GM19193 (cell line): ENCODE measurements at regions not wholly inside any gene's neighbourhood (a gene's known extent, or its start where the extent isn't known, plus 50 kb on each side); places are given as distances from the start of the nearest gene placed in this dataset.

Experiments
- POLR2A ChIP-seq: IDR thresholded peaks from 4 replicates; pipeline ENCODE4 v1.6.1; 2011; ENCODE audit not compliant: insufficient read depth, insufficient read length; ENCODE audit errors: extremely low read depth

- TF ChIP-seq POLR2A, result no peak
Observed at GRCh38 chr14:53842938-53843337, 113.7 kb downstream of the BMP4 start.

- TF ChIP-seq POLR2A, result no peak
Observed at GRCh38 chr14:53841109-53842099, 115.2 kb downstream of the BMP4 start.

- TF ChIP-seq POLR2A, result no peak
Observed at GRCh38 chr14:53840444-53840843, 116.2 kb downstream of the BMP4 start.

DNA sequence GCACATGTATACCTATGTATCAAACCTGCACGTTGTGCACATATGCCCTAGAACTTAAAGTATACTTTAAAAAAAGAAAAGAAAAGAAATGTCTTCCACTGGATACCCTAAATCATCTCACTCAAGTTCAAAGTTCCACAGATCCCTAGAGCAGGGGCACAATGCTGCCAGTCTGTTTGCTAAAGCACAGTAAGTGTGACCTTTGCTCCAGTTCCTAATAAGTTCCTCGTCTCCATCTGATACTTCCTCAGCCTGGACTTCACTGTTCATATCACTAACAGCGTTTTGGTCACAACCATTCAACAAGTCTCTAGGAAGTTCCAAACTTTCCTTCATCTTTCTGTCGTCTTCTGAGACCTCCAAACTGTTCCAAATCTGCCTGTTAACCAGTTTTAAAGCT, 118.3 kb downstream of the BMP4 start:
- TF ChIP-seq POLR2A, result no peak

- TF ChIP-seq POLR2A, result no peak
Observed at GRCh38 chr14:53836551-53836950, 120.1 kb downstream of the BMP4 start.

GRCh38 chr14:53828820-53829219, 127.8 kb downstream of the BMP4 start:
- no peak for TF ChIP-seq POLR2A

GRCh38 chr14:53824061-53824460, 132.6 kb downstream of the BMP4 start:
- TF ChIP-seq POLR2A, result no peak

DNA sequence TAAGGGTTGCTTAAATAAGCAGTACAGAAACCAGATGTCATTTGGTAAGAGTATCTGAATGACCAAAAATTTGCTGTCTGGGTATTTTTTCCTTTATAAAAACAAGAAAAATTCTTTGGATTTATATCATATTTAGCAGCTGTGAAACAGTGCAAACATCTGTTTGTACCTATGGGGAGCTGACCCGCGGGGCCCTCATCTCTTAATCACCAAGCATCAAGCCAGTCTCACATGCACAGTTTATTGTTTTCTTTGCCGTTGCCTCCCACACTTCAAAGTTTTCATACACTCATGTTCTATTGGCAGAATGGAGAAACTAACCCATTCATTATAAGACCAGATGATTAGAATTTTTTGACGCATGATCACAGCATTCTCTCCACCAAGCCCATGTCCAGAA, 142.2 kb downstream of the BMP4 start:
- TF ChIP-seq POLR2A, result no peak

DNA sequence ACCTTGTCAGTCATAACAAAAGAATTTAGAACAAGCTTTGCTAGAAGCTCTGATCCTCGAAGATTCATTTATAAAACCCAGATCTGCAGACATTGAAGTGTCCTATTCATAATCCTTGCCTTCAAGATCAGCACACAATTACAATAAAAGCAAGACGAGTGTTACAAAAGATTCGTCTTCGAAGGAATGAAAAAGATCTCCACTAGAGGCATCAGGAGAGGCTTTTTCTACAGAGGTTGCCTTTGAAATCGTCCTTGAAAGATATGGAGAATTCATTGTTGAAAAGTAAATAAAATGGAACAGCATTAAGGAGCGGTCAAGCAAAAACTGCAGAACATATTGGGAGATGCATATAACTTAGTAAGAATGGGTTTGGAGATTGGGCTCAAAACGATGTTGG, 146.4 kb downstream of the BMP4 start:
- TF ChIP-seq POLR2A, result no peak

DNA sequence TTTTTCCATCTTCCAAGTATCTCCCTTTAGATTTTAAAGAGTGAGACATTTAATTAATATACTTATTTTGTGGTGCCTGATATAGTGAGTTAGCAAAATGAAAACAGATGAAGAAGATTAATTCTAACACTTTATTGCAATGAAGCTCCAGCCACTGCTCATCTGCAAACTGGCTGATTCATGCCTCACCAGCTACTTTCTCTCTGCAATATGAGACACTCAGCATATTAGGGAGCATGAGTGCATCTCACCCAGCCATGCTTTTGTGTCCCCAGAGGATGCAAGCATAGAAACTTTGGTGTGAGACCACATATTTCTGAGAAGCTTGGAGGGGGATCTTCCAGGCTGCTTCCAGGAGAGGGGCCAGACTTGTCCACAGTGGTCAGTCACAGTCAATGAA, 148.6 kb downstream of the BMP4 start:
- TF ChIP-seq POLR2A, result no peak

DNA sequence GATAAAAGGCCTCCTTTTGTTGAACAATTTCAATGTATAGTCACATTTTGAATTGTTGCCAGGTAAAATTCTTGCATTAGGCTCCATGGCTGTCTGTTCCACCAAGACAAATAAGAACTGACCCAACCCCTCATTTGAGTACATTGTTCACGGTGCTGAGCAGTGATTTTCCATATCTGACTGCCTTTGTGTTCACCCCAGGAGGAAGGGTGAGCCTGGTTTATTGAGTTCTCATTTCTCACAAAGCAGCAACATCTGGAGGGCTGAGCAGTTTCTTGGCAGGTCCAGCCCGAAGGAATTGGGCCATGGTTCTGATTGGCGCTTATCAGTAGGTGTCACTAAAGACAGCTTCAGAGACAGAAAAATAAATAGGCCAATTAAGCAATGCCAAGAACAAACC, 149.1 kb downstream of the BMP4 start:
- no peak for TF ChIP-seq POLR2A

DNA sequence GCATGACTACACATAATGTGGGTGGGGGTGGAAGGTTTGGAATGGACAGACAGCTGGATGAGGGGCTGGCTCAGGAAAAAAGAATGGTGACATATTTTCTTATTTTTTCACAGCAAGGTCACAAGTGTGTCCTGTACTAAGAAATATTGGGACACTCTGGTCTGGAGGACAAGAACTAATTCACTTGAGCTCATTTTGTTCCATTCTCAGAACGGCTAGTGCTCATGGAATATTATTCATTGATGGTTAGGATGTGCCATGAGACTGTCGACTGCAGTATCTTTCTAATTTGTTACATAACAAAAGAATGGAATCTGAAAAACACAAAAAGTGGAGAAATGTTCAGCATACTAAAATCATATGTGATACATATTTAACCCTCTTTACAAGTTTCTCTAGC, 149.5 kb downstream of the BMP4 start:
- no peak for TF ChIP-seq POLR2A

DNA sequence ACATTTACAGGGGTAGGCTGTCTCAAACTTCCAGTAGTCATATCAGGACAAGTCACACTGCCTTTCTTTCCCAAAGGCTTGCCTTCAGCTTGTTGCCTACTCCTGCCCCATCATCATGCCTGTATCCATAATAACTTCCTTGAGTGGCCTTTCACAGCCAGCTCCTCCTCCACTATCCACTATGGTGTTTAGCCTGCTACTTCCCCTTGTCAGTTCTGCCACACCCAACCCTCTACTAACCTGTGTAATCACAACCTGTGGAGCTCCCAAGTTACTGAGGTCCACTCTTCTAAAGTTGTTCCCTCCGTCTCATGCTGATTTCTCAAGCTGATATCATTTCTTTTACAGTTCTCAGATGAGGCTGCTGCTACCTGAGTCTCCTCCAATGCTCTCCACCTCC, 159.9 kb downstream of the BMP4 start:
- no peak for TF ChIP-seq POLR2A

DNA sequence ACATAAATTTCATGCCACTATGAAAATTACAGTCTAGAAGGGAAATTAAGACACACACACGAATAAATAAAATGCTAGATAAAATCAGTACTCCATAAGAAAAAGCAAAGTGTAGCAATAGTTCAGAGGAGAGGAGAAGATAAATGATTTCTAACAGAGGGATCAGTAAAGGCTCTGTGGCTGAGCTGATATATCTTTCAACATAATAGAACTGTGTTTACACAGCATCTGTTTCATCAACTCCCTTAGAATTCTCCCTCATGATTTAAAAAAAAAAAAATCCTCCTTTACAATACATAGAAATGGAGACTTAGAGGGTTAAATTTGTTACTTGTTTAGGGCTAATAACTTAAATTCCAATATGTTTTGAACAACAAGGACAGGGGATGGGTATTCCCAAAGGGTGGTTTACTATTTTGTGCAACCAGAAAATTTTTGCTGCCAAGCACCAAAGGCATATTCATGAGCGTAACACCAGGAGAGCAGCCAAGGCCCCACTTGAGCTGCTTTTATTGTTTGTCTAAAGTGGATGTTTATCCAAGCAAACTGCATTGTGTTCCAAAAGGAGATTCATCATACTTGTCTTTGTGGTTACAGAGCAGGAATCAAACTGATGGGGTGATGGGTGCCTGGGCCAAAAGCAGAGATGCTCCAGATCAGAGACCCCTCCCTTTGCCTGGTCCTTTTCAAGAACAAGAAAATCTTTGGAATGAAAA, 162.7 kb downstream of the BMP4 start:
- no peak for TF ChIP-seq POLR2A

DNA sequence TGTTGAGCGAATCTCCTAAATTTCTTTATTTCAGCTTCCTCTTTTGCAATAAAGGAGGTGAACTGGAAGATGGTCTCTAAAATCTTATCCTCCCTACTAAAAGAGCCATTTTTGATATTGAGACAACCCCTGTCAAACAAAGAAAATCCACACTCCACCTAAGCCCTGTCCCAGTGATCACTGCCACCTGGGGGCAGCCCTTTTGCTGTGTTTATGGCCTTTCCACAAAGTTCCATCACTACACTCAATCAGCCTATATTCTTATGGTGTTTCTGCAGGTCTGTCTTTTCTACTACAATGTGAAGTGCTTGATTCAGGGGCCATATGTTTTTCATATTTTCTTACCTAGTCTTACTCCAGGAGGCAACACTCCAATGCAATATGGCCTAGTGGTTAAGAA, 163.7 kb downstream of the BMP4 start:
- no peak for TF ChIP-seq POLR2A
